Activated CD4-positive, alpha-beta T cell treated with anti-CD3 and anti-CD28 coated beads, Interleukin-2, amount 50 U/mL, for 48 hours (primary cell): ENCODE measurements at regions not wholly inside any gene's neighbourhood (a gene's known extent, or its start where the extent isn't known, plus 50 kb on each side); places are given as distances from the start of the nearest gene placed in this dataset.

ENCODE experiments used
- DNase-seq, 2 experiments: peaks; one replicate each; pipeline ENCODE4 v3.0.0-alpha.2; 2020

DNA sequence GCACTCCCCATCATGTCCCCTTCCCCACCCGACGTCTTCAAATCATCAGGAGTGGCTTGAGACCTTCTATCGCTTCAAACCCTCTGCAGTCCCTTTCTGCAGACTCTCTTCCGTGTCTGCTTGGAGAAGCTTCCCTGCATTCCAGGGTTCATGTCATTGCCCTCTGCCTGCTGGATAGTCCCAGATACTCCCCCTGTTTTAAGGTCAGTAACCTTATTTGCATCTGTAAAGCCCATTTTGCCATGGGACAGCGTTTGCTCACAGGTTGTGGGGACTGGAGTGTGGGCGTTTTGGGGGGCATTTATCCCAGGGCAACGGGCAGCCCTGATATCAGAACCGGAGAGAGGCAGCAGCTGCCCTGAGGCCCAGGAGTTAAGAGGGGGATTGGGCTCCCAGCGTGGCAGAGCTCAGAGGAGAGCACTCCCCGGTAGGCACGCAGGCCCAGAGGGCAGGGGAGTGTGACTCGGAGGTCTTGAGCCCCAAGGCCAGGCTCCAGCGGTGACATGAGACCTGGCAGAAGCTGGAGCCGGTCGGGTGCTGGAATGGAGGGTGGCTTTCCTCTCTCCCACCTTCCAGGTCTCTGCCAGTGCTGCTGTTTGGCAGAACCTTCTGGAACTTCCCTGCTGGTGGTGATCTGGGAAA, 73.8 kb downstream of the RTP5 start:
- DNase-seq = no peak

GRCh38 chr2:241943961-241944575, 74.5 kb downstream of the RTP5 start:
- no peak for DNase-seq

- DNase-seq = no peak
Observed at GRCh38 chr2:241944821-241945220, 75.3 kb downstream of the RTP5 start.

DNA sequence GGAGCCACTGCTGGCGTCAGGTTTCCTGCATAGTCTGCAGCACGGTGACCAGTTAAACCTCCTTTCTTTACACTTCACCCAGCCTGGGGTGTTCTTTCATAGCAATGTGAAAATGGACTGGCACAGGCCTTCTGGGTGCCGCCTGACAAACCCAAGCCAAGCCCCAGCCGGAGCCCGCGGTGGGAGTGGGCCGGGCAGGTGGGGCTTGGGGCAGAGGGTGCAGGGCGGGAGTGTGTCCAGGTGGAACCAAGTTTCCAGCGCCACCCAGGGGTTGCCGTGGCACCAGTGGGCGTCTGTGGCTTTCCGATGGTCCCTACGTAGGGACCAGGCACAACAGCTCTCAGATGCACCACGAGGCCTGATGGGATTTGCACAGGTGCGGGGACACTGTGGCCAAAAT, 75.8 kb downstream of the RTP5 start:
- DNase-seq = no peak

DNA sequence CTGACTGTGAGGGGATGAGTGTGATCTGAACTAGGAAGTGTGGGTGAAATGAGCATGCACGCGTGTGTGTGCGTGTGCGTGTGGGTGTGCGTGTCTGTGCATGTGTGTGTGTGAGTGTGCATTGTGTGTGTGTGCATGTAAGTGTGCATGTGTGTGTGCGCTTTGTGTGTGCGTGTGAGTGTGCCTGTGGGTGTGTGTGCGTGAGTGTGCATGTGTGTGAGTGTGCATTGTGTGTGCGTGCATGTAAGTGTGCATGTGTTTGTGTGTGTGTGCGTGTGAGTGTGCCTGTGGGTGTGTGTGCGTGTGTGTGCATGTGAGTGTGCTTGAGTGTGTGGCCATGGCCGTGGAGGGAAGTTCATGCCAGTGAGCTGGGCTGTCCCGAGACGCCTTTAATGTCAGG, 76.3 kb downstream of the RTP5 start:
- DNase-seq = no peak

DNA sequence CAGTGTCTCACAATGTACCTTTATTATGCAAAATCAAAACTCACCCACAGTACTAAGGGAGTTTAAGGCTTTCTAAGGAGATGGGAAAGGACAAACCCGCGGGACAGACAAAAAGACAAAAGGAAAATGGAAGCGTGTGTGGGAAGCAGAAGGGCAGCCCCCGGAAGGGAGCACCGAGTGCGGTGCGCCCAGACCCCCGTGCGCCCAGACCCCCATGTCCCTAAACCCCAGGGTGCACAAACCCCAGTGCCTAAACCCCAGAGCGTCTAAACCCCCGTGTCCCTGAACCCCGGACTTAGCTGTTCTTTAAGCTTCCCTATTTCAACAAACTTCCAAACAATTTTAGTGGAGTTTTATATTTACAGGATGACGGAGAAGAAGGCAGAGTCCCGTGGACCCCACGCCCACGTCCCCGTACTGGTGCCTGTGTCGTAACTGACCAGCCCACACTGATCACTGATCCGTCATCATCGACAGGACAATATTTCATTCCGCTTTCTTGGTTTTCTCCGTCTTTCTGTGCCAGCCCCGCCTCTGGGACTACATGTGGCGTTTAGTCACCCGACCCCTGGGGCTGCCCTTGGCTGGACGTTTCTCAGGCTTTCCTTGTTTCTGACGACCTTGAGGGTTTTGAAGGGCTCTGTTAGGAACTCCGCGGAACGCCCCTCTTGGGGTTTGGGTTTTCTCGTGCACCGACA, 76.9 kb downstream of the RTP5 start:
- DNase-seq = no peak

DNA sequence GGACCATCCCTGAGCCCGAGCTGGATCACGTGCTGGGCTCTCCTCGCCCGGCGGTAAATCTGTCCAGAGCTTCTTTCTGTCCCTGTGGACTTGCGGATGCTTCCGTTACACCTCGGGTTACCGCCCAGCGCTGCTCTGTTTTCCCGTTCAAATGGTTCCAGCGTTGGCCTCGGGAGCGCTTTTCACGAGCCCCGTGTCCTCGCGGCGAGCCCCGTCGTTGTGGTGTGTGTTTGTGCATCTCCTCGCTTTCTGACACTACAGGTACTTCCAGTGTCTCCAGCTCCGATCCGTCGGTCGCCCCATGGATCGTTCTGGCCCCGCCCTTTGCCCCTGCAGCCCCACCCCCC, 77.4 kb downstream of the RTP5 start:
- no peak for DNase-seq

GRCh38 chr2:241947401-241947800, 77.9 kb downstream of the RTP5 start:
- DNase-seq = no peak

DNA sequence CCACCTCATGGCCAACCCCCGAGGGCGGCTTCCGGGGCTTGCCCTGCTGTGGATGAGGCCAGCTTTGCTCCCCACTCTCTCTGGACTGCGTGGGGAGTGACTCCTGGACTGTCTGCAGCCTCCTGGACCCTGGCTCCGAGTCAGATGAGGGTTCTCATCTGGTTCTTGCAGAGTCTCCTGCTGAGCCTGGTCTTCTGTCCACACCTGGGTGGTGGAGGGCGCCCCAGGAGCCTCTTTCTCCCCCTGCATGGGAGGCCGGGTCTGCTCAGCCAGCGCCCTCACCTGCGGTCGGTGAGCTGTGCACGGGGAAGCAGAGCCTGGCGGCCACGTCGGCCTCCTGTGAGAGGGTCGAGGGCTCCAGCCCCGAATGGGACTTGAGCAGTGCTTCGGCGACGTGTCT, 78.3 kb downstream of the RTP5 start:
- no peak for DNase-seq

GRCh38 chr2:241948299-241948897, 78.9 kb downstream of the RTP5 start:
- DNase-seq = no peak

- DNase-seq = no peak
Observed at GRCh38 chr2:241948901-241949735, 79.6 kb downstream of the RTP5 start.

DNA sequence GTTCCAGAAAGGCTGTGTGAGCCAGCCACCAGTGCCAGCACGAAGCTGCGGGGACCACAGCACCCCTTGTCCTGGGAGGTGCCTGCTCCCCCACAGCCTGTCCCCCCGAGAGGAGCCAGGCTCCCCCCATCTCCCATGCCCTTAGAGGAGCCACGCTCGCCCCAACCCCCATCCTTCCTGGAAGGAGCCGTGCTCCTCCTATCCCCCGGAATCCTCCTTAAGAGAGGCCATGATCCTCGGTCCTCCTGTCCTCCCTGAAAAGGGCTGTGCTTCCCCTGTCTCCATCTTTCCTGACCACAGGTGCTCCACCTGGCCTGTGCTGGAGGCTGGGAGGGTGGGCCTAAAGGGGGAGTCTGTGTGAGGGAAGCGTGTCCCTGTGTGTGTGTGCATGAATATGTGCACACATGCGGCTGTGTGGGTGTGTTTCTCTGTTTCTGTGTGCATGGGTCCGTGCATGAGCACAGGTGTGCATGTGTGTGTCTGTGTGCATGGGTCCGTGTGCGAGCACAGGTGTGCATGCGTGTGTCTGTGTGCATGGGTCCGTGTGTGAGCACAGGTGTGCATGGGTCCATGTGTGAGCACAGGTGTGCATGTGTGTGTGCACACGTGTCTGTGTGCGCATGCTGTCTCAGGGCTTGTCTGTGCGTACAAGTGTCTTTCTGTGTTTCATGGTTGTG, 80.3 kb downstream of the RTP5 start:
- DNase-seq = no peak

- DNase-seq = peak; percentile 74 to 79
Observed at GRCh38 chr2:241950413-241951315, 81.1 kb downstream of the RTP5 start.

DNA sequence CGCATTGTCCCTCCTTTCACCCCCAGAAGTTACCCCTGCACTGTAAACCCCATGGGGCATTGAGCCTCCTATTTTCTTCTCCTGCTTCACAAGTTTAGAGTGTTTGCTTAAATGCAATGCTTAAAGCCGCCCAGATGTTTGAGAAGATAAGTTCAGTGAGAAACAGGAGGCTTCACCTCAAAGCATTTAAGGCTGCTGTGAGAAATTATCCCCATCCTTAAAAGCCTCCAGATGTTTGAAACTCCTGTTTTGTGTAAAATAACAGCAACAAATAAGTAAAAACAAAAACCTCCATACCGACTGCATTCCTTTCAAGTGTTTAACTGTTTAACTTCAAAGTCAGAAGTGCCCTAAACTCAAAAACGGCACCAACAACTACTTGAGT, 81.8 kb downstream of the RTP5 start:
- DNase-seq = no peak

- DNase-seq = no peak
Observed at GRCh38 chr2:241951920-241952319, 82.4 kb downstream of the RTP5 start.

DNA sequence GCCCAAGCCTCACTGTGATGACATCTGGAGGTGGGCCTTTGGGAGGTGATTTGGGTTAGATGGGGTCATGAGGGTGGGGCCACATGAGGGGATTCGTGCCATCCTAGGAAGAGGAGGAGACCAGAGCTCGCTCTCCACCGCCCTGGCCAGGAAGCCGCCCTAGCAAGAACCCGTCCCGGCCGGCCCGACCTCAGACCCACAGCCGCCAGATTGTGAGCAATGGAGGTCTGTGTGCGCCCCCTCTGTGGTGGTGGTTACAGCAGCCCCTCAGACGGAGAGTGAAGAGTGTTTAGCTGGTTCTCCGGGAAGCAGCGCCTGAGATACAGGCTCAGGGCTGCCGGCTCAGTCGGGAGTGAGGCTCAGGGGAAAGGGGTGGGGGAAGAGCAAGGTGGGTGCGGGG, 83.3 kb downstream of the RTP5 start:
- DNase-seq = no peak

- DNase-seq = no peak
Observed at GRCh38 chr2:241953324-241953928, 83.9 kb downstream of the RTP5 start.

GRCh38 chr2:241956521-241957110, 87.1 kb downstream of the RTP5 start:
- DNase-seq = no peak

DNA sequence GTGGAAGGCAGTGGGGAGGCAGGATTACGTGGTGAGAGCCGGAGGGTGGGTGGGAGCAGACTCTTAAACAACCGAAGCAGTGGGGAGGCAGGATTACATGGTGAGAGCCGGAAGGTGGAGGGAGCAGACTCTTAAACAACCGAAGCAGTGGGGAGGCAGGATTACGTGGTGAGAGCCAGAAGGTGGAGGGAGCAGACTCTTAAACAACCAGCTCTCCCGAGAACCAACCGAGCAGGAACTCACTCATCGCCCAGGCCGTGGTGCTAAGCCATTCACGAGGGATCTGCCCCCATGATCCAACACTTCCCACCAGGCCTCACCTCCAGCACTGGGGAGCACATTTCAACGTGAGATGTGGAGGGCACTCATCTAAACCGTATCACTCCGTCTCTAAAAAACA, 87.7 kb downstream of the RTP5 start:
- no peak for DNase-seq

DNA sequence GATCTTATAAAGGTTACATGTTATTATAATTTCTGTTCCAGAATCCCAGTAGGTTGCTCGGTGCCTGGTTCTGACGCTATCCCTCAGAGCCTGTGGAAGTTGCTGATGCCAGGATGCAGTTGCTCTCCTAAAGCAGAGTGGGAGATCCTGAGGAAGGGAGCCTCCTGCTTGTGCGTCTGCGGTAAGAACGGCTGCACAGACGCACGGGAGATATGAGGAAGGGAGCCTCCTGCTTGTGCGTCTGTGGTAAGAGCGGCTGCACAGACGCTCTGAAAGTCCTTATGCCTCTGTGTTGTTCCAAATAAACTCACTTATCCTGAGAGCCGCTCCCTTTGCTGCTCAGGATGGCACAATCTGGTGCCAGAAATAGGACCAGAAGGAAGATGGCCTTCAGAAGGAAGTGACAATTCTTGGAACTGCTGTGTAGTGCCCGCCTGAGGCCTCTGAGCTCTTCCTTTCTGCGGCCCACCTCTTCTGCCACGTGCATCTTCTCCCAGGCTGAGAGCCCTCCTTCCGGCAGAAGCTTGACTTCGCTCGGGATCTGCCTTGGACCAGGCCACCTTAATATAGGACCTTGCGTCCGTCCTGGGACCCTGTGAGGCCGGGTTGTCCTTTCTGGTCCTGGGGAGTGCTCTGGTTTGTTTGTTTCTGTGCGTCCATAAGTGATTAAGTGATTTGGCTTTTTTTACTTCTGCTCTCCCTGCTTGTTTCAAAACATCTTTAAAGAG, 89.5 kb downstream of the RTP5 start:
- no peak for DNase-seq
